ENCODE measurements at regions not wholly inside any gene's neighbourhood (a gene's known extent, or its start where the extent isn't known, plus 50 kb on each side); places are given as distances from the start of the nearest gene placed in this dataset.

- DNase-seq, result no peak
- H3K27ac ChIP-seq, result no peak overlapping the region
- intact Hi-C loops (cut with DNase I), result no loop called here
- H3K4me1 ChIP-seq, result no peaks in the 10 kb centered on the region
- H3K4me3 ChIP-seq, result no peak overlapping the region
- no peaks in the 10 kb centered on the region for H3K27me3 ChIP-seq
- no peak for TF ChIP-seq CTCF (IDR thresholded peaks at IDR 0.05)
- no peaks in the 10 kb centered on the region for H3K36me3 ChIP-seq
- no peaks in the 10 kb centered on the region for H3K9me3 ChIP-seq
- H3K9ac ChIP-seq (ENCODE audit: low read depth in 2 of 2, low read length in 2 of 2), result no peak overlapping the region
Measured at GRCh38 chr6:48233063-48233462, 122.1 kb upstream of the PTCHD4 start.

GRCh38 chr6:48229841-48230240 lies 118.8 kb upstream of the PTCHD4 start:
- DNase-seq, result no peak
- Histone ChIP-seq H3K9me3 (no peaks in the 10 kb centered on the region), H3K9ac (ENCODE audit: low read depth in 2 of 2, low read length in 2 of 2) (no peak overlapping the region), H3K4me1 (no peaks in the 10 kb centered on the region), H3K4me3 (no peak overlapping the region), H3K36me3 (no peaks in the 10 kb centered on the region), H3K27me3 (no peaks in the 10 kb centered on the region), H3K27ac (no peak overlapping the region)
- no peak for TF ChIP-seq CTCF (IDR thresholded peaks at IDR 0.05)
- intact Hi-C loops (cut with DNase I), result no loop called here

- no peak for TF ChIP-seq CTCF (IDR thresholded peaks at IDR 0.05)
- intact Hi-C loops (cut with DNase I), result no loop called here
Measured at GRCh38 chr6:48222241-48222640, 111.2 kb upstream of the PTCHD4 start.

GRCh38 chr6:48213076-48213788 lies 102.2 kb upstream of the PTCHD4 start:
- intact Hi-C loops (cut with DNase I), result no loop called here
- Histone ChIP-seq H3K9me3 (no peaks in the 10 kb centered on the region), H3K36me3 (no peaks in the 10 kb centered on the region), H3K27me3 (no peaks in the 10 kb centered on the region), H3K4me3 (no peak overlapping the region), H3K4me1 (no peaks in the 10 kb centered on the region), H3K9ac (ENCODE audit: low read depth in 2 of 2, low read length in 2 of 2) (no peak overlapping the region), H3K27ac (no peak overlapping the region)
- DNase-seq, result no peak
- TF ChIP-seq CTCF (IDR thresholded peaks at IDR 0.05), result no peak

More at GRCh38 chr6:48222241-48222640, 111.2 kb upstream of the PTCHD4 start:
- H3K4me3 ChIP-seq, result no peak overlapping the region
- H3K27ac ChIP-seq, result no peak overlapping the region
- no peaks in the 10 kb centered on the region for H3K36me3 ChIP-seq
- no peak for DNase-seq
- H3K9me3 ChIP-seq, result no peaks in the 10 kb centered on the region
- H3K4me1 ChIP-seq, result no peaks in the 10 kb centered on the region
- H3K9ac ChIP-seq (ENCODE audit: low read depth in 2 of 2, low read length in 2 of 2), result no peak overlapping the region
- H3K27me3 ChIP-seq, result no peaks in the 10 kb centered on the region

- no peaks in the 10 kb centered on the region for H3K36me3 ChIP-seq
- no peak overlapping the region for H3K9ac ChIP-seq (ENCODE audit: low read depth in 2 of 2, low read length in 2 of 2)
- intact Hi-C loops (cut with DNase I), result no loop called here
- no peaks in the 10 kb centered on the region for H3K27me3 ChIP-seq
- no peaks in the 10 kb centered on the region for H3K9me3 ChIP-seq
- H3K27ac ChIP-seq, result no peak overlapping the region
- no peak overlapping the region for H3K4me3 ChIP-seq
- TF ChIP-seq CTCF (IDR thresholded peaks at IDR 0.05), result no peak
- H3K4me1 ChIP-seq, result no peaks in the 10 kb centered on the region
- no peak for DNase-seq
Measured at GRCh38 chr6:48212501-48212900, 101.5 kb upstream of the PTCHD4 start.

Data from colonic mucosa (tissue), 4 donors.